ENCODE measurements at regions not wholly inside any gene's neighbourhood (a gene's known extent, or its start where the extent isn't known, plus 50 kb on each side); places are given as distances from the start of the nearest gene placed in this dataset.

- TF ChIP-seq, protein P1, sequence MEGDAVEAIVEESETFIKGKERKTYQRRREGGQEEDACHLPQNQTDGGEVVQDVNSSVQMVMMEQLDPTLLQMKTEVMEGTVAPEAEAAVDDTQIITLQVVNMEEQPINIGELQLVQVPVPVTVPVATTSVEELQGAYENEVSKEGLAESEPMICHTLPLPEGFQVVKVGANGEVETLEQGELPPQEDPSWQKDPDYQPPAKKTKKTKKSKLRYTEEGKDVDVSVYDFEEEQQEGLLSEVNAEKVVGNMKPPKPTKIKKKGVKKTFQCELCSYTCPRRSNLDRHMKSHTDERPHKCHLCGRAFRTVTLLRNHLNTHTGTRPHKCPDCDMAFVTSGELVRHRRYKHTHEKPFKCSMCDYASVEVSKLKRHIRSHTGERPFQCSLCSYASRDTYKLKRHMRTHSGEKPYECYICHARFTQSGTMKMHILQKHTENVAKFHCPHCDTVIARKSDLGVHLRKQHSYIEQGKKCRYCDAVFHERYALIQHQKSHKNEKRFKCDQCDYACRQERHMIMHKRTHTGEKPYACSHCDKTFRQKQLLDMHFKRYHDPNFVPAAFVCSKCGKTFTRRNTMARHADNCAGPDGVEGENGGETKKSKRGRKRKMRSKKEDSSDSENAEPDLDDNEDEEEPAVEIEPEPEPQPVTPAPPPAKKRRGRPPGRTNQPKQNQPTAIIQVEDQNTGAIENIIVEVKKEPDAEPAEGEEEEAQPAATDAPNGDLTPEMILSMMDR (IDR thresholded peaks at IDR 0.05), result no peak
- TF ChIP-seq EZH2 (IDR thresholded peaks at IDR 0.05; ENCODE audit: borderline replicate concordance, insufficient read depth, low read depth, low read length, poor library complexity, severe bottlenecking), result no peak
These were observed 83.5 kb upstream of the PLCL2 start for GRCh38 chr3:16801223-16801622.
